ENCODE measurements at regions not wholly inside any gene's neighbourhood (a gene's known extent, or its start where the extent isn't known, plus 50 kb on each side); places are given as distances from the start of the nearest gene placed in this dataset.

DNA sequence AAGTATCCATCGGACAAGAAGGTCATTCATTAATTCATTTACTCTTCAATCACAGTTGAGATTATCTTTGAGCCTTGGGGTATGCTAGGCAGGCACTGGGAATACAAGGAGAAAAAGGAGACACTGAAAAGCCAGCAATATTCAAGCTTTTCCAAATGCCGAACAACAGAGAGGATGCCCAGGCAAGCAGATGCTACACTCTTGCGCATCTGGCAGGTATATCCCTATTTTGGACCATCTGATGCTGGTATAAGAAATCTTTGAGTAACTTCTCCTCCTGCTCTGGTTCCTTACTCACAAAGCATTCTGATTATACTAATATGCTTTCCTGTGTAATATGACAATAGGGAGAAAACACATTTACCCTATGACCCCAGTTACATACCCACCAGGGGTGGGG is 354.9 kb downstream of the CBLL2 start:
- H3K4me3 ChIP-seq (ENCODE audit: low read length) = no peak overlapping the region
- H3K4me1 ChIP-seq (ENCODE audit: control insufficient read depth, insufficient read depth, low read length) = peaks cover 8% of the 10 kb centered on the region
- H3K36me3 ChIP-seq (ENCODE audit: insufficient read depth, low read length) = no peaks in the 10 kb centered on the region
- H3K9me3 ChIP-seq (replicated peaks; ENCODE audit: low read length) = no peaks in the 10 kb centered on the region
- no peak overlapping the region for H3K9ac ChIP-seq (ENCODE audit: low read depth, low read length)
- no peak overlapping the region for H3K4me2 ChIP-seq (ENCODE audit: low read length)
- H3K27me3 ChIP-seq (ENCODE audit: control insufficient read depth, insufficient read depth, low read length) = no peaks in the 10 kb centered on the region

DNA sequence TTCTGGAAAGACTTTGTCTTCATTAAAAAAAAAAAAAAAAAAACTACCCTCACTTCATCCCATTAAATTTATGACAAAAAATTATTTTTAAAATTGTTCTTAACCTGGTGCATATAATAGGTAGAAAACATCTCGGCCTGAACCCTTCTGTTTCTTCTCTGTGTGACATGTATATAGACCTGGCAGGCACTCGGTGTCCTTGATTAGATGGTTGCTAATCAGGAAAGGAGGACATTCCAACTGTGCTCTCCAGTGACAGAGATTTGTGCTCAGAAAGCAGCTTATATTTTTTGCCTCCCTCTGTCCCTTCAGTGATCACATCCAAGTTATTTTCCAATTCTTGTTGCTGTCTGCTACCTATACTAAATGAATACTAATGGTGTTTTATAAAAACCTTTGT is 355.6 kb downstream of the CBLL2 start:
- Histone ChIP-seq H3K9me3 (replicated peaks; ENCODE audit: low read length) (no peaks in the 10 kb centered on the region), H3K4me3 (ENCODE audit: low read length) (no peak overlapping the region), H3K4me2 (ENCODE audit: low read length) (no peak overlapping the region), H3K4me1 (ENCODE audit: control insufficient read depth, insufficient read depth, low read length) (peaks cover 8% of the 10 kb centered on the region), H3K36me3 (ENCODE audit: insufficient read depth, low read length) (no peaks in the 10 kb centered on the region), H3K9ac (ENCODE audit: low read depth, low read length) (no peak overlapping the region), H3K27me3 (ENCODE audit: control insufficient read depth, insufficient read depth, low read length) (no peaks in the 10 kb centered on the region)

DNA sequence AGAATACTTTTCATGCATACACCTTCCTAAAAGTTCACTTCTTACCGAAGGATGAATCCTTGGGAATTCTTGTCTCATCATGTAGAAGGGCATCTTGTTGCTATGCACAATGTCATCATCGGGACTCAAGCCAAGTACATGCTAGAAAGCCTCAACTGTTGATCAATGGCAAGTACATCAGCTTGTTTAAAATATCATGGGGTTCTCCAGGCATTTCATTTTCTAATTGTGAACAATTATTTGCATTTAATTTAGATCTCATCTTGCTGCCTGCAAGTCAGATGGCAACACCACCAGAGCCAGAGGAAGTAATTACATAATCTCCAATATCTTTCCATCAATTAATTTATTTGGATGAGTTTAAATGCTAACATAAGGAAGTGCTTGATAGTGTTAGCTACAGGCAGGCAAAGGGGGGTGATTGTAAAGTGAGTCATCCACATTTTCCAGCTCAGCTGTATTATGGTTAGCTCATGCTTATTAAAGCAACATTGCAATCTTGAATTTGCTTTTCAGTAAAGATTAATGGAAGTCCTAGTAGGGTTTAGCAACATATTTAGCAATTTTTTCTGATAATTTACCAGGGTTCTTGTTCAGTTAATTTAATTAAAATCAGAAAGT is 356.5 kb downstream of the CBLL2 start:
- peaks cover 9% of the 10 kb centered on the region for H3K4me1 ChIP-seq (ENCODE audit: control insufficient read depth, insufficient read depth, low read length)
- H3K36me3 ChIP-seq (ENCODE audit: insufficient read depth, low read length) = no peaks in the 10 kb centered on the region
- H3K9me3 ChIP-seq (replicated peaks; ENCODE audit: low read length) = no peaks in the 10 kb centered on the region
- H3K4me3 ChIP-seq (ENCODE audit: low read length) = no peak overlapping the region
- H3K4me2 ChIP-seq (ENCODE audit: low read length) = no peak overlapping the region
- no peak overlapping the region for H3K9ac ChIP-seq (ENCODE audit: low read depth, low read length)
- H3K27me3 ChIP-seq (ENCODE audit: control insufficient read depth, insufficient read depth, low read length) = no peaks in the 10 kb centered on the region

DNA sequence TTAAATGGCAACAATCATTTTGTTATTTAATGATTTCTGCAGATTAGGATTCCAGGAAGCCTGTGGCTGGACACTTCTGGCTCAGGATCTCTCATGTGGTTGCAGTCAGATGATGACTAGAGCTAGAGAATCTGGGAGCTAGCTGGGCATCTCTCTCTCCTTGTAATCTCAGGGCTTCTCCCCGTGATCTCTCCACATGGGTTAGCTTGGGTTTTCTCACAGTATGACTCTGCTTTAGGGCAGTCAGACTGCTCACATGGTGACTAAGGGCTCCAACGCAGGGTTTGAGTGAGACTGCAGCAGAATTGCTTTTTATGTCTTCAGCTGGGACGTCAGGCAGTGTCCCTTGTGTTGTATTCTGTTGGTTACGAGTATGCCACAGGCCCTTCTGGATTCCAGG is 361.4 kb downstream of the CBLL2 start:
- Histone ChIP-seq H3K27me3 (ENCODE audit: control insufficient read depth, insufficient read depth, low read length) (no peaks in the 10 kb centered on the region), H3K36me3 (ENCODE audit: insufficient read depth, low read length) (no peaks in the 10 kb centered on the region), H3K4me1 (ENCODE audit: control insufficient read depth, insufficient read depth, low read length) (peaks cover 10% of the 10 kb centered on the region), H3K4me3 (ENCODE audit: low read length) (no peak overlapping the region), H3K9me3 (replicated peaks; ENCODE audit: low read length) (no peaks in the 10 kb centered on the region), H3K4me2 (ENCODE audit: low read length) (no peak overlapping the region), H3K9ac (ENCODE audit: low read depth, low read length) (peak overlapping the region; percentile 45)

DNA sequence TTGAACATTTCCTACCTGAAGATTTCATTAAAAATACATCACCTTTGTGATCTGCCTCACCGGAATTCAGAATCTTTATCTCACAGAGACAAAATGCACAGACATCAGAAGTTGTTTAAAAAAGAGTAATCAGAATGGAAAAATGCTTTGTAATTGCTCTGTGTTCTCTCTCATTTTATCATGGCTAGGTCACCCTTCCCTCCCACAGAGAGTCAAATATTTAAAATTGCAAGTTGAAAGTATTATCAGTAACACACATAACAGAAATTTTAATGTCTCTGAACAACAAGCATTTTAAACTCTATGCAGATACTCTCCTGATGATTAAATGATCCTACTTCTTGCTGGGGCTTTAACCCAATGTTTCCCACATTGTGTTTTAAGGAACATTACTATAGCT is 362.0 kb downstream of the CBLL2 start:
- peak overlapping the region; percentile 45 for H3K9ac ChIP-seq (ENCODE audit: low read depth, low read length)
- no peaks in the 10 kb centered on the region for H3K36me3 ChIP-seq (ENCODE audit: insufficient read depth, low read length)
- H3K4me1 ChIP-seq (ENCODE audit: control insufficient read depth, insufficient read depth, low read length) = peaks cover 6% of the 10 kb centered on the region
- no peak overlapping the region for H3K4me3 ChIP-seq (ENCODE audit: low read length)
- no peaks in the 10 kb centered on the region for H3K9me3 ChIP-seq (replicated peaks; ENCODE audit: low read length)
- H3K4me2 ChIP-seq (ENCODE audit: low read length) = no peak overlapping the region
- H3K27me3 ChIP-seq (ENCODE audit: control insufficient read depth, insufficient read depth, low read length) = no peaks in the 10 kb centered on the region

DNA sequence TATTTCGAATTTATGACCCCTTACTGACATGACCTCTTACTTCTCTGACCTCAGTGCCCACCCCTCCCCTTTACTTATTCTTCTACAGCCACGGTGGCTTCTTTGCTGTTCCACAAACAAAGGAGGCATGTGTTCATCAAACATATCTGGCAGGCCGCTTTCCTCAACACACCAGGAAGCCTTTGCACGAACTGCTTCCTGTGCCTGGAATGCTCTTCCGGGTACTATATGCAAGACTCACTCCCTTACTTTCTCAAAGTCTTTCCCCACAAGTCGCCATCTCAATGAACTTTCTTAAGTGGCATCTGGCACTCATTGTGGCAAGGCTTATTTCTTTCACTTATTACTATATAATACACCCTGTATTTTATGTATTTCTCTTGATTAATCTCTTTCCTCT is 351.5 kb upstream of the DDX53 start:
- Histone ChIP-seq H3K9ac (ENCODE audit: low read depth, low read length) (no peak overlapping the region), H3K4me1 (ENCODE audit: control insufficient read depth, insufficient read depth, low read length) (peaks cover 7% of the 10 kb centered on the region), H3K27me3 (ENCODE audit: control insufficient read depth, insufficient read depth, low read length) (no peaks in the 10 kb centered on the region), H3K4me3 (ENCODE audit: low read length) (no peak overlapping the region), H3K4me2 (ENCODE audit: low read length) (no peak overlapping the region), H3K36me3 (ENCODE audit: insufficient read depth, low read length) (no peaks in the 10 kb centered on the region), H3K9me3 (replicated peaks; ENCODE audit: low read length) (no peaks in the 10 kb centered on the region)

DNA sequence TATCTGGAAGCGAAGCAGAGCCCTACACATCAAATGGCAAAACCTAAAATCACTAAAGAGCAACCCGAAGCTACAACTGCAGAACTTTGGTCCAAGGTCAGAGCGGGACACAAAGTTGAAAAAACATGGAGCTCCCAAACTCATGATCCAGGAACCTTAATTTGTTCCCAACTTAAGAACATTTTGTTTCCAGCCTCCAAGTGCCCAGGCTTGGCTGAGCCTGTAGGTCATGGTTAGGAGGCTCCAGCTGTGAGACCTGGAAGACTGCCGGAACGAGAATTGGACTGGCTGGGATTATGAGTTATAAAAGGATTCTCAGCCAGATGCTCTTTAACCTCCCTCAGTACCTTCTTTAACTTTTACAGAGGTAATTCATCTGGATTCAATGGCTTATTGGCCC is 349.1 kb upstream of the DDX53 start:
- H3K4me2 ChIP-seq (ENCODE audit: low read length) = no peak overlapping the region
- no peak overlapping the region for H3K9ac ChIP-seq (ENCODE audit: low read depth, low read length)
- H3K4me3 ChIP-seq (ENCODE audit: low read length) = no peak overlapping the region
- H3K27me3 ChIP-seq (ENCODE audit: control insufficient read depth, insufficient read depth, low read length) = no peaks in the 10 kb centered on the region
- no peaks in the 10 kb centered on the region for H3K9me3 ChIP-seq (replicated peaks; ENCODE audit: low read length)
- no peaks in the 10 kb centered on the region for H3K36me3 ChIP-seq (ENCODE audit: insufficient read depth, low read length)
- H3K4me1 ChIP-seq (ENCODE audit: control insufficient read depth, insufficient read depth, low read length) = peaks cover 7% of the 10 kb centered on the region

DNA sequence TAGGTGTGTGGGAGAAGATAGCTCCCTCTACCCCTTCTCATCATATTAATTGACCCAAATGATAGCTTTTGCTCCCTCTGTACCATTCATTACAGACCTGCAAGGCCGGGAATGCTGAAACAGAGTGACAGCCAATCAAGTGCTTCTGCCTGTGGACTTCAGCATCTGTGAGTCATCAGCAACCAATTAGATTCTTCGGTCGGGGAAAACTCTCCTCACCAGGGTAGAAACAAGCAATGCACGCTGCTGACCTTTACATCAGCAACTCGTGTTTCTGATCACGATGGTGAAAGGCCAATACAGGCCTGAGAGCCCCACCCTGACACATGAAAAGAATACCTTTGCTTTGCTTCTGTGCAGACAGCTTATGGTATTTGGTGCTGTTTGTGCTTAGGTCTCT is 347.2 kb upstream of the DDX53 start:
- H3K27me3 ChIP-seq (ENCODE audit: control insufficient read depth, insufficient read depth, low read length) = no peaks in the 10 kb centered on the region
- peak overlapping the region; percentile 18 for H3K4me3 ChIP-seq (ENCODE audit: low read length)

DNA sequence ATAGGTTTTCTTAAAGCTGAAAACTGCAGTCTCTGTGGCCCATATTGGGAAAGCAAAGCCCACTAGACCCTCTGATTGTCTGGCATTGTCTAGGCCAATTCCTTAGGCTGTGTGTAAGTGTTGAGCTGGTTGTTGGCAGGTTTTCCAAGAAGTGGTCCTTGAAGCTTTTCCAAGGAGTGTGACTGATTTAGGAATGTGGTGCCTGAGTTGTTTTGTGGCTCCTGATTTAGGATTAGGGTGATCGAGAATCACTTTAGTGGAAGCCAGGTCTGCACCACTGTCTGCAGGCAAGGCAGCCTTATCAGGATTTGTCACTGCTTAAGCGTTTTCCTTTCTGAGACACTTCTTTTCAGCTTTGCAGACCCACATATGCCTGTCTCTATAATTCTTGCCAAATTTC is 339.0 kb upstream of the DDX53 start:
- Histone ChIP-seq H3K27me3 (ENCODE audit: control insufficient read depth, insufficient read depth, low read length) (no peaks in the 10 kb centered on the region), H3K4me2 (ENCODE audit: low read length) (no peak overlapping the region), H3K4me3 (ENCODE audit: low read length) (no peak overlapping the region), H3K4me1 (ENCODE audit: control insufficient read depth, insufficient read depth, low read length) (no peaks in the 10 kb centered on the region), H3K9ac (ENCODE audit: low read depth, low read length) (no peak overlapping the region), H3K36me3 (ENCODE audit: insufficient read depth, low read length) (no peaks in the 10 kb centered on the region), H3K9me3 (replicated peaks; ENCODE audit: low read length) (no peaks in the 10 kb centered on the region)

More for the DNA sequence above, 347.2 kb upstream of the DDX53 start:
- peak overlapping the region; percentile 54 for H3K4me2 ChIP-seq (ENCODE audit: low read length)
- H3K4me1 ChIP-seq (ENCODE audit: control insufficient read depth, insufficient read depth, low read length) = peaks cover 7% of the 10 kb centered on the region
- no peak overlapping the region for H3K9ac ChIP-seq (ENCODE audit: low read depth, low read length)
- H3K9me3 ChIP-seq (replicated peaks; ENCODE audit: low read length) = no peaks in the 10 kb centered on the region
- H3K36me3 ChIP-seq (ENCODE audit: insufficient read depth, low read length) = no peaks in the 10 kb centered on the region

DNA sequence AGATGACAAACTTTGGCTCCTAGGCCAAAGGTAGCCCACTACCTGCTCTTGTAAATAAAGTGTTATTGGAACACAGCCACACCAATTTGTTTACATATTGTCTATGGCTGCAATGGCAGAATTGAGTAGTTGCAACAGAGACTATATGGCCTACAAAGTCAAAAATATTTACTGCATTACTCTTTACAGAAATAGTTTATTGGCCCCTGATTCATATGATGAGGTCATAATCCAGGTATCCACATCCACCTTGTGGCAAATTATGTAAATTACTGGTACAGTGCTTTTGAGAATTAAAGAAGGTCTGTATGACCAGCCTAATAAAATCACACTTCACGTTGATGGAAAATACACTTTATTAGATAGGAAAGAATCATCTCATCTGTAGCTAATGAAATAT is 337.0 kb upstream of the DDX53 start:
- Histone ChIP-seq H3K9ac (ENCODE audit: low read depth, low read length) (no peak overlapping the region), H3K9me3 (replicated peaks; ENCODE audit: low read length) (no peaks in the 10 kb centered on the region), H3K27me3 (ENCODE audit: control insufficient read depth, insufficient read depth, low read length) (no peaks in the 10 kb centered on the region), H3K4me3 (ENCODE audit: low read length) (no peak overlapping the region), H3K4me2 (ENCODE audit: low read length) (no peak overlapping the region), H3K36me3 (ENCODE audit: insufficient read depth, low read length) (no peaks in the 10 kb centered on the region), H3K4me1 (ENCODE audit: control insufficient read depth, insufficient read depth, low read length) (no peaks in the 10 kb centered on the region)

DNA sequence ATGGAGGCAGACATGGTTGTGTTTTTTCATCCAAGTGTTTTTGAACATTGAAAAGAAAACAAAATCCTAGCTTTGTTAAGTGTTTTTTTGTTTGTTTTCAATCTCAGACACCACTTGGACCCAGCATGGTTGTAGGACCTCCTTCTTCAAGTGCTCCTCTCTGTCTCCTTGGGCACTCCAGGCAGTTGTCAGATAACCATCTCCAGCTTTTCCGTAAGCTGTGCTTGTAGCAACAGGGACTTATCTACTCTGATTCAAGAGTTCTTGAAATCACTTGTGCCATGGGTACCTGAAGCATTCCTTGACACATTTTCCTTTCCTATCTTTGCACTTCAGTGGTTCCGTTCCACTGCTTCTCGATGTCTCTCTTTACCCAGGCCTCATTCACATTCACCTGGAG is 334.9 kb upstream of the DDX53 start:
- Histone ChIP-seq H3K9me3 (replicated peaks; ENCODE audit: low read length) (no peaks in the 10 kb centered on the region), H3K4me3 (ENCODE audit: low read length) (no peak overlapping the region), H3K4me1 (ENCODE audit: control insufficient read depth, insufficient read depth, low read length) (no peaks in the 10 kb centered on the region), H3K9ac (ENCODE audit: low read depth, low read length) (no peak overlapping the region), H3K36me3 (ENCODE audit: insufficient read depth, low read length) (no peaks in the 10 kb centered on the region), H3K27me3 (ENCODE audit: control insufficient read depth, insufficient read depth, low read length) (no peaks in the 10 kb centered on the region), H3K4me2 (ENCODE audit: low read length) (no peak overlapping the region)

DNA sequence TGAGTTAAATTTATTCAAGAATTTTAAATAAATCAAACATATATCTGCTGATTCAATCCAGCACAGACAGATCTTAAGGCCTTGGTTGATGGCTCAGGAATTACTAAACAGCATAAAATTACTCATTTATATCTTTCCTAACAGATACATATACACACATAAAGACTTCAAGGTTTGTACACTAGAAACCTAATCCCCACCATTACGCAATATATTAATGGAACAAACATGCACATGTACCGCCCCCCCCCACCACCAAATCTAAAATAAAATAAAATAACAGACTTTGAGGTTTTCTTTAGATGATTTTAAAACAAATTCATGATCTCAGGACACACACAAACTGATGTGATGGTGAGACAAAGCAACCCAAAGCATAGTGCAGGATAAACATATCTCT is 333.9 kb upstream of the DDX53 start:
- Histone ChIP-seq H3K4me3 (ENCODE audit: low read length) (no peak overlapping the region), H3K4me1 (ENCODE audit: control insufficient read depth, insufficient read depth, low read length) (no peaks in the 10 kb centered on the region), H3K9ac (ENCODE audit: low read depth, low read length) (no peak overlapping the region), H3K27me3 (ENCODE audit: control insufficient read depth, insufficient read depth, low read length) (no peaks in the 10 kb centered on the region), H3K9me3 (replicated peaks; ENCODE audit: low read length) (no peaks in the 10 kb centered on the region), H3K36me3 (ENCODE audit: insufficient read depth, low read length) (no peaks in the 10 kb centered on the region), H3K4me2 (ENCODE audit: low read length) (no peak overlapping the region)
